Gastrocnemius medialis (tissue), 4 donors: ENCODE measurements at regions not wholly inside any gene's neighbourhood (a gene's known extent, or its start where the extent isn't known, plus 50 kb on each side); places are given as distances from the start of the nearest gene placed in this dataset.

Experiments used
- ATAC-seq, 2 donors: fragments of 150-250 bp; one replicate each; pipeline ENCODE4 v1.9.1; 2016
- DNase-seq, 2 donors: peaks; one replicate each; pipeline ENCODE4 v3.0.0-alpha.2; 2019
- H3K27ac ChIP-seq, 4 donors: fragments of 200-600 bp; sonication (generic); 1 replicate in 1 of 4; 2 replicates in 3 of 4; pipeline ENCODE4 v1.5.1; 2016 to 2018; ENCODE audit warnings: mild to moderate bottlenecking in 2 of 4, moderate library complexity in 1 of 4
- H3K27me3 ChIP-seq, 3 donors: fragments of 200-600 bp; sonication (generic) in 2 of 3; 1 replicate in 1 of 3; 2 replicates in 2 of 3; pipeline versions ENCODE4 v1.5.1 to v1.6.0; 2016 to 2019; ENCODE audit warnings: mild to moderate bottlenecking in 1 of 3, moderate library complexity in 1 of 3
- H3K36me3 ChIP-seq, 2 donors: fragments of 200-600 bp; sonication (generic) in 1 of 2; one replicate each; pipeline ENCODE4 v1.5.1; 2017 to 2018
- H3K4me1 ChIP-seq, 2 donors: fragments of 200-600 bp; sonication (generic) in 1 of 2; one replicate each; pipeline ENCODE4 v1.5.1; 2016 to 2017; ENCODE audit warnings: mild to moderate bottlenecking in 2 of 2
- H3K4me3 ChIP-seq, 4 donors: fragments of 200-600 bp; sonication (generic) in 3 of 4; 1 replicate in 1 of 4; 2 replicates in 3 of 4; pipeline ENCODE4 v1.5.1; 2016 to 2019; ENCODE audit warnings: mild to moderate bottlenecking in 2 of 4
- H3K9me3 ChIP-seq, 3 donors: fragments of 200-600 bp; sonication (generic) in 2 of 3; 1 replicate in 1 of 3; 2 replicates in 2 of 3; pipeline ENCODE4 v1.5.1; 2016 to 2019
- CTCF ChIP-seq, 5 experiments: fragments of 450-650 bp in 3 of 5; fragments of 200-600 bp in 2 of 5; sonication (generic) in 2 of 5; IDR thresholded peaks in 4 of 5; conservative IDR thresholded peaks in 1 of 5; 1 replicate in 4 of 5; 2 replicates in 1 of 5; pipeline ENCODE4 v1.5.1; 2016 to 2019; ENCODE audit warnings: antibody characterized with exemption in 5 of 5, mild to moderate bottlenecking in 3 of 5, moderate library complexity in 3 of 5
- POLR2A ChIP-seq, 2 donors: fragments of 450-650 bp; IDR thresholded peaks; one replicate each; pipeline ENCODE4 v1.6.1; 2017; ENCODE audit warnings: antibody characterized with exemption in 2 of 2, mild to moderate bottlenecking in 2 of 2, moderate library complexity in 2 of 2
- in situ Hi-C, 4 donors: fragments of 200-750 bp; cut with MboI; loops; one replicate each; pipeline versions ENCODE4 v1.15.0 to v1.8.0; 2017; ENCODE audit warnings: low sequenced_read_pairs in 4 of 4
- intact Hi-C: fragments of 100-400 bp; cut with DNase I; formaldehyde crosslinking; loops from one replicate; pipeline ENCODE4 v1.15.1; 2023; ENCODE audit warnings: low total_unique reads

GRCh38 chr9:107858260-107858659 lies 368.7 kb upstream of the KLF4 start:
- Histone ChIP-seq H3K4me3 (no peak overlapping the region), H3K27me3 (no peaks in the 10 kb centered on the region), H3K4me1 (no peaks in the 10 kb centered on the region), H3K36me3 (no peaks in the 10 kb centered on the region), H3K27ac (no peak overlapping the region), H3K9me3 (no peaks in the 10 kb centered on the region)
- intact Hi-C loops: no loop called here
- in situ Hi-C loops: no loop called here
- no peak for TF ChIP-seq POLR2A (IDR thresholded peaks at IDR 0.05)
- TF ChIP-seq CTCF (IDR thresholded peaks at IDR 0.05 in 4 of 5, conservative IDR thresholded peaks at IDR 0.05 in 1 of 5): no peak
- DNase-seq (no peak), ATAC-seq (no peak)

GRCh38 chr9:107856633-107857032 lies 367.1 kb upstream of the KLF4 start:
- no peak overlapping the region for H3K27ac ChIP-seq

GRCh38 chr9:107855164-107855563 lies 365.6 kb upstream of the KLF4 start:
- ATAC-seq (no peak), DNase-seq (no peak)
- no peak overlapping the region for H3K27ac ChIP-seq
- in situ Hi-C loops (no loop called here), intact Hi-C loops (no loop called here)
- H3K9me3 ChIP-seq: no peaks in the 10 kb centered on the region
- TF ChIP-seq POLR2A (IDR thresholded peaks at IDR 0.05): no peak
- TF ChIP-seq CTCF (IDR thresholded peaks at IDR 0.05 in 4 of 5, conservative IDR thresholded peaks at IDR 0.05 in 1 of 5): no peak
- no peaks in the 10 kb centered on the region for H3K4me1 ChIP-seq
- no peak overlapping the region for H3K4me3 ChIP-seq
- no peaks in the 10 kb centered on the region for H3K27me3 ChIP-seq
- H3K36me3 ChIP-seq: no peaks in the 10 kb centered on the region

More at GRCh38 chr9:107856633-107857032, 367.1 kb upstream of the KLF4 start:
- H3K4me3 ChIP-seq: no peak overlapping the region
- DNase-seq (no peak), ATAC-seq (no peak)
- H3K9me3 ChIP-seq: no peaks in the 10 kb centered on the region
- H3K36me3 ChIP-seq: no peaks in the 10 kb centered on the region
- H3K27me3 ChIP-seq: no peaks in the 10 kb centered on the region
- intact Hi-C loops (no loop called here), in situ Hi-C loops (no loop called here)
- TF ChIP-seq POLR2A (IDR thresholded peaks at IDR 0.05) (no peak), CTCF (IDR thresholded peaks at IDR 0.05 in 4 of 5, conservative IDR thresholded peaks at IDR 0.05 in 1 of 5) (no peak)
- H3K4me1 ChIP-seq: no peaks in the 10 kb centered on the region

- Histone ChIP-seq H3K36me3 (no peaks in the 10 kb centered on the region), H3K4me3 (no peak overlapping the region), H3K9me3 (no peaks in the 10 kb centered on the region), H3K27ac (no peak overlapping the region), H3K4me1 (no peaks in the 10 kb centered on the region), H3K27me3 (no peaks in the 10 kb centered on the region)
- intact Hi-C loops: no loop called here
- no peak for TF ChIP-seq CTCF (IDR thresholded peaks at IDR 0.05 in 4 of 5, conservative IDR thresholded peaks at IDR 0.05 in 1 of 5)
- no peak for TF ChIP-seq POLR2A (IDR thresholded peaks at IDR 0.05)
- DNase-seq: no peak
- in situ Hi-C loops: no loop called here
- no peak for ATAC-seq
Measured at GRCh38 chr9:107853461-107853860, 363.9 kb upstream of the KLF4 start.

GRCh38 chr9:107852891-107853290 lies 363.3 kb upstream of the KLF4 start:
- no peak for ATAC-seq
- intact Hi-C loops: no loop called here
- in situ Hi-C loops: no loop called here

More at GRCh38 chr9:107852891-107853290, 363.3 kb upstream of the KLF4 start:
- H3K27ac ChIP-seq: no peak overlapping the region
- no peak for DNase-seq
- TF ChIP-seq POLR2A (IDR thresholded peaks at IDR 0.05) (no peak), CTCF (IDR thresholded peaks at IDR 0.05 in 4 of 5, conservative IDR thresholded peaks at IDR 0.05 in 1 of 5) (no peak)
- no peaks in the 10 kb centered on the region for H3K4me1 ChIP-seq
- H3K27me3 ChIP-seq: no peaks in the 10 kb centered on the region
- no peak overlapping the region for H3K4me3 ChIP-seq
- no peaks in the 10 kb centered on the region for H3K9me3 ChIP-seq
- H3K36me3 ChIP-seq: no peaks in the 10 kb centered on the region
